ENCODE measurements at regions not wholly inside any gene's neighbourhood (a gene's known extent, or its start where the extent isn't known, plus 50 kb on each side); places are given as distances from the start of the nearest gene placed in this dataset.

- no peak overlapping the region for H3K27ac ChIP-seq (ENCODE audit: low read depth, low read length)
- no CpG with 5 or more reads among the region's 2 CpGs for WGBS (ENCODE audit: insufficient coverage)
- no peaks in the 10 kb centered on the region for H3K27me3 ChIP-seq (ENCODE audit: control insufficient read depth, insufficient read depth, low read length)
- no peaks in the 10 kb centered on the region for H3K4me1 ChIP-seq (ENCODE audit: control insufficient read depth, insufficient read depth, low read length)
- no peaks in the 10 kb centered on the region for H3K36me3 ChIP-seq (ENCODE audit: control insufficient read depth, insufficient read depth, low read length)
- no peak for DNase-seq (ENCODE audit: low read depth in 4 of 6, low spot score in 6 of 6)
- H3K9me3 ChIP-seq (ENCODE audit: control insufficient read depth, insufficient read depth, low read length) = no peaks in the 10 kb centered on the region
- no peak overlapping the region for H3K4me3 ChIP-seq (ENCODE audit: low read depth, low read length)
Observed at GRCh38 chr2:145741181-145741580, 1221.3 kb upstream of the ZEB2 start.

GRCh38 chr2:145740302-145740701 is 1220.4 kb upstream of the ZEB2 start:
- WGBS (ENCODE audit: insufficient coverage) = no CpG with 5 or more reads among the region's 3 CpGs
- DNase-seq (ENCODE audit: low read depth in 4 of 6, low spot score in 6 of 6) = no peak
- Histone ChIP-seq H3K4me1 (ENCODE audit: control insufficient read depth, insufficient read depth, low read length) (no peaks in the 10 kb centered on the region), H3K27me3 (ENCODE audit: control insufficient read depth, insufficient read depth, low read length) (no peaks in the 10 kb centered on the region), H3K4me3 (ENCODE audit: low read depth, low read length) (no peak overlapping the region), H3K36me3 (ENCODE audit: control insufficient read depth, insufficient read depth, low read length) (no peaks in the 10 kb centered on the region), H3K9me3 (ENCODE audit: control insufficient read depth, insufficient read depth, low read length) (no peaks in the 10 kb centered on the region), H3K27ac (ENCODE audit: low read depth, low read length) (no peak overlapping the region)

- no peak for DNase-seq (ENCODE audit: low read depth in 4 of 6, low spot score in 6 of 6)
- Histone ChIP-seq H3K27ac (ENCODE audit: low read depth, low read length) (no peak overlapping the region), H3K4me1 (ENCODE audit: control insufficient read depth, insufficient read depth, low read length) (no peaks in the 10 kb centered on the region), H3K4me3 (ENCODE audit: low read depth, low read length) (no peak overlapping the region), H3K36me3 (ENCODE audit: control insufficient read depth, insufficient read depth, low read length) (no peaks in the 10 kb centered on the region), H3K27me3 (ENCODE audit: control insufficient read depth, insufficient read depth, low read length) (no peaks in the 10 kb centered on the region), H3K9me3 (ENCODE audit: control insufficient read depth, insufficient read depth, low read length) (no peaks in the 10 kb centered on the region)
- no CpG with 5 or more reads among the region's 1 CpG for WGBS (ENCODE audit: insufficient coverage)
Observed at GRCh38 chr2:145739681-145740080, 1219.8 kb upstream of the ZEB2 start.

- Histone ChIP-seq H3K9me3 (ENCODE audit: control insufficient read depth, insufficient read depth, low read length) (no peaks in the 10 kb centered on the region), H3K4me1 (ENCODE audit: control insufficient read depth, insufficient read depth, low read length) (no peaks in the 10 kb centered on the region), H3K4me3 (ENCODE audit: low read depth, low read length) (no peak overlapping the region), H3K27ac (ENCODE audit: low read depth, low read length) (no peak overlapping the region), H3K36me3 (ENCODE audit: control insufficient read depth, insufficient read depth, low read length) (no peaks in the 10 kb centered on the region), H3K27me3 (ENCODE audit: control insufficient read depth, insufficient read depth, low read length) (no peaks in the 10 kb centered on the region)
- WGBS (ENCODE audit: insufficient coverage) = 100% methylated on average over 1 of the region's 1 CpG
- DNase-seq (ENCODE audit: low read depth in 4 of 6, low spot score in 6 of 6) = no peak
Observed at GRCh38 chr2:145736871-145737270, 1217.0 kb upstream of the ZEB2 start.

- H3K4me1 ChIP-seq (ENCODE audit: control insufficient read depth, insufficient read depth, low read length) = no peaks in the 10 kb centered on the region
- 91% methylated on average over 1 of the region's 4 CpGs for WGBS (ENCODE audit: insufficient coverage)
- H3K27ac ChIP-seq (ENCODE audit: low read depth, low read length) = no peak overlapping the region
- no peaks in the 10 kb centered on the region for H3K36me3 ChIP-seq (ENCODE audit: control insufficient read depth, insufficient read depth, low read length)
- H3K27me3 ChIP-seq (ENCODE audit: control insufficient read depth, insufficient read depth, low read length) = no peaks in the 10 kb centered on the region
- H3K9me3 ChIP-seq (ENCODE audit: control insufficient read depth, insufficient read depth, low read length) = no peaks in the 10 kb centered on the region
- DNase-seq (ENCODE audit: low read depth in 4 of 6, low spot score in 6 of 6) = no peak
- no peak overlapping the region for H3K4me3 ChIP-seq (ENCODE audit: low read depth, low read length)
Observed at GRCh38 chr2:145731467-145731866, 1211.5 kb upstream of the ZEB2 start.

- WGBS (ENCODE audit: insufficient coverage) = 98% methylated on average over 4 of the region's 5 CpGs
- H3K4me1 ChIP-seq (ENCODE audit: control insufficient read depth, insufficient read depth, low read length) = no peaks in the 10 kb centered on the region
Observed at GRCh38 chr2:145729993-145730770, 1210.3 kb upstream of the ZEB2 start.

GRCh38 chr2:145729481-145729880 is 1209.6 kb upstream of the ZEB2 start:
- no peak overlapping the region for H3K4me3 ChIP-seq (ENCODE audit: low read depth, low read length)
- H3K4me1 ChIP-seq (ENCODE audit: control insufficient read depth, insufficient read depth, low read length) = no peaks in the 10 kb centered on the region
- WGBS (ENCODE audit: insufficient coverage) = 90% methylated on average over 2 of the region's 5 CpGs
- no peak for DNase-seq (ENCODE audit: low read depth in 4 of 6, low spot score in 6 of 6)
- no peaks in the 10 kb centered on the region for H3K27me3 ChIP-seq (ENCODE audit: control insufficient read depth, insufficient read depth, low read length)
- H3K9me3 ChIP-seq (ENCODE audit: control insufficient read depth, insufficient read depth, low read length) = no peaks in the 10 kb centered on the region
- no peaks in the 10 kb centered on the region for H3K36me3 ChIP-seq (ENCODE audit: control insufficient read depth, insufficient read depth, low read length)
- H3K27ac ChIP-seq (ENCODE audit: low read depth, low read length) = no peak overlapping the region

More at GRCh38 chr2:145729993-145730770, 1210.3 kb upstream of the ZEB2 start:
- Histone ChIP-seq H3K9me3 (ENCODE audit: control insufficient read depth, insufficient read depth, low read length) (no peaks in the 10 kb centered on the region), H3K36me3 (ENCODE audit: control insufficient read depth, insufficient read depth, low read length) (no peaks in the 10 kb centered on the region), H3K27me3 (ENCODE audit: control insufficient read depth, insufficient read depth, low read length) (no peaks in the 10 kb centered on the region), H3K27ac (ENCODE audit: low read depth, low read length) (no peak overlapping the region), H3K4me3 (ENCODE audit: low read depth, low read length) (no peak overlapping the region)
- DNase-seq (ENCODE audit: low read depth in 4 of 6, low spot score in 6 of 6) = peak in 1 of 6 donors; percentile 68

GRCh38 chr2:145728511-145728910 is 1208.6 kb upstream of the ZEB2 start:
- no peaks in the 10 kb centered on the region for H3K9me3 ChIP-seq (ENCODE audit: control insufficient read depth, insufficient read depth, low read length)
- no peaks in the 10 kb centered on the region for H3K36me3 ChIP-seq (ENCODE audit: control insufficient read depth, insufficient read depth, low read length)
- no peak overlapping the region for H3K4me3 ChIP-seq (ENCODE audit: low read depth, low read length)
- no peaks in the 10 kb centered on the region for H3K27me3 ChIP-seq (ENCODE audit: control insufficient read depth, insufficient read depth, low read length)
- no CpG with 5 or more reads among the region's 1 CpG for WGBS (ENCODE audit: insufficient coverage)
- H3K4me1 ChIP-seq (ENCODE audit: control insufficient read depth, insufficient read depth, low read length) = no peaks in the 10 kb centered on the region
- no peak for DNase-seq (ENCODE audit: low read depth in 4 of 6, low spot score in 6 of 6)
- no peak overlapping the region for H3K27ac ChIP-seq (ENCODE audit: low read depth, low read length)

GRCh38 chr2:145725876-145726275 is 1206.0 kb upstream of the ZEB2 start:
- H3K4me3 ChIP-seq (ENCODE audit: low read depth, low read length) = no peak overlapping the region
- WGBS (ENCODE audit: insufficient coverage) = 95% methylated on average over 2 of the region's 3 CpGs
- no peak for DNase-seq (ENCODE audit: low read depth in 4 of 6, low spot score in 6 of 6)

GRCh38 chr2:145724311-145724898 is 1204.5 kb upstream of the ZEB2 start:
- peaks cover 2% of the 10 kb centered on the region for H3K9me3 ChIP-seq (ENCODE audit: control insufficient read depth, insufficient read depth, low read length)
- H3K36me3 ChIP-seq (ENCODE audit: control insufficient read depth, insufficient read depth, low read length) = no peaks in the 10 kb centered on the region
- H3K27ac ChIP-seq (ENCODE audit: low read depth, low read length) = no peak overlapping the region
- H3K4me3 ChIP-seq (ENCODE audit: low read depth, low read length) = no peak overlapping the region
- no peaks in the 10 kb centered on the region for H3K4me1 ChIP-seq (ENCODE audit: control insufficient read depth, insufficient read depth, low read length)
- DNase-seq (ENCODE audit: low read depth in 4 of 6, low spot score in 6 of 6) = no peak
- 100% methylated on average over 1 of the region's 1 CpG for WGBS (ENCODE audit: insufficient coverage)
- no peaks in the 10 kb centered on the region for H3K27me3 ChIP-seq (ENCODE audit: control insufficient read depth, insufficient read depth, low read length)

More at GRCh38 chr2:145725876-145726275, 1206.0 kb upstream of the ZEB2 start:
- no peak overlapping the region for H3K27ac ChIP-seq (ENCODE audit: low read depth, low read length)
- H3K36me3 ChIP-seq (ENCODE audit: control insufficient read depth, insufficient read depth, low read length) = no peaks in the 10 kb centered on the region
- no peaks in the 10 kb centered on the region for H3K27me3 ChIP-seq (ENCODE audit: control insufficient read depth, insufficient read depth, low read length)
- H3K9me3 ChIP-seq (ENCODE audit: control insufficient read depth, insufficient read depth, low read length) = no peaks in the 10 kb centered on the region
- H3K4me1 ChIP-seq (ENCODE audit: control insufficient read depth, insufficient read depth, low read length) = no peaks in the 10 kb centered on the region
